ENCODE measurements at regions not wholly inside any gene's neighbourhood (a gene's known extent, or its start where the extent isn't known, plus 50 kb on each side); places are given as distances from the start of the nearest gene placed in this dataset.

DNA sequence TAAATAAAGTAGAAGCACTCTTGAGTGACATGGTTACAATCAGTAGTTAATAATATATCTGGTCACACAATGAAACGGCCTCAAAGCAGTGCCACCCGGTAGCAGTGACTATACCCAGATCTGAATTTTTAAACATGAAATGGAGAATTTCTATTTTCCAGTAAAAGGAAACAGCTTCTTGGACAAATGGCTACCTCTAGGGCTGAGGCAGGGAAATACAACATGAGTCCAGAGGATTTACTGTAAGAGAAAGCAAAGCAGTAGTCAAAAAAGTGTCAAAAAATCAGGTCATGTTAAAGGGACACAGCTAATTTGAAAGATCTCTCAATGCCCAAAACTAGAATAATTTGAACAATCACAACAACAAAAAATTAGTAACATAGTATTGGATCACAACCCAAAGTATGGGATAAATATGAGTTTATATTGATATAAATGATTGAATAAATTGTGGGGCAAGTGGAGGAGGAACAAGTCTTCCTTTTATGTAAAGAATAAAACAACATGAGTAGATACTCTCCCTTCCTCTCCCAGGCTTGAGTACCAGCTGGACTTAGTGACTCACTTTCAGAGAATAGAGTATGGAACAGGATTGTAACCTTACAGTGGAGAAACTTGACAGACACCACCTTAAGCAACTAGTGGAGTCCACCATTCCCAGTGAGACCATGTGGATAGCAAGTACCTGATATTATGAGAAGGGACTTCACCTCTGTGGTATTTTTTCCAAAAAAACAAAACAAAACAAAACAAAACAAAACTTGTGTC, 180.8 kb downstream of the MBD2 start:
- Histone ChIP-seq H4K20me1 (replicated peaks; ENCODE audit: control insufficient read depth, insufficient read depth, low read length) (no peaks in the 10 kb centered on the region), H3K9ac (ENCODE audit: insufficient read depth in 1 of 2, low read depth in 2 of 2, low read length in 2 of 2) (no peak overlapping the region), H3K4me3 (no peak overlapping the region), H3K79me2 (ENCODE audit: control insufficient read depth, insufficient read depth, low read length) (no peaks in the 10 kb centered on the region), H3K36me3 (ENCODE audit: control insufficient read depth, insufficient read depth, low read length) (no peaks in the 10 kb centered on the region), H3K27me3 (ENCODE audit: control insufficient read depth in 2 of 2, insufficient read depth in 2 of 2, low read length in 2 of 2) (no peaks in the 10 kb centered on the region), H2AFZ (ENCODE audit: low read depth, low read length) (no peak overlapping the region), H3K4me2 (ENCODE audit: insufficient read depth, low read length) (no peak overlapping the region), H3K4me1 (replicated peaks in 1 of 2; ENCODE audit: control insufficient read depth in 2 of 2, insufficient read depth in 2 of 2, low read length in 2 of 2) (no peaks in the 10 kb centered on the region), H3K27ac (ENCODE audit: extremely low read depth, low read depth, low read length) (no peak overlapping the region), H3K9me1 (ENCODE audit: control insufficient read depth, insufficient read depth, low read length) (no peaks in the 10 kb centered on the region), H3K9me3 (replicated peaks; ENCODE audit: control insufficient read depth, insufficient read depth, low read depth, low read length) (no peaks in the 10 kb centered on the region)
- BruUV-seq (replicated peaks): no TSS peak
- WGBS (ENCODE audit: insufficient coverage, low coverage, missing lambda C conversion rate): 0% methylated on average over 2 of the region's 2 CpGs
- no peak for FAIRE-seq
- no peak for DNase-seq (ENCODE audit: extremely low read depth in 1 of 4, low spot score in 3 of 4)
- no peak for TF ChIP-seq KDM2B (CRISPR knock-in tag; IDR thresholded peaks at IDR 0.05)
- intact Hi-C loops (cut with micrococcal nuclease): no loop called here
- ATAC-seq: no peak
- in situ Hi-C loops (cut with MboI): no loop called here
- CTCF ChIA-PET (ENCODE audit: low intra/inter-chr PET ratio): no interaction called here
- POLR2A ChIA-PET: no interaction called here

DNA sequence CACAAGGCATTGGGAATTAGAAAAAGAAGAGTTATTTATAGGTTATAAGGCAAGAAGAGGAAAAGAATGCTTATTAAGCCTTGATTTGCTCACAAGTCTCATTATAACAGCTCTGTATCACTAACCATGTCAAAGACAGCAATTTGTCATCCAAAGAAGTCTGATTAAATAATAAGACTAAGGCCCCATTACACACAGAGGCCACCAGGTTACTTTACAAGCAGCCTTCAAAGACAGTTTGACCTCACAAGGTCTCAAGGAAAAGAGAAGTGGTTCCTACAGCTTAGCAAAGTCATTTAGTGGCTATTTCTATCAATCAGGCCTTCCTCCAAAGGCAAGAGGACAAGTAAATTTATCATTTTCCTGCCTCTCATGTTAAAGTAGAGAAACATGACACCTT, 188.5 kb downstream of the MBD2 start:
- FAIRE-seq: no peak
- POLR2A ChIA-PET: no interaction called here

More for the DNA sequence above, 188.5 kb downstream of the MBD2 start:
- TF ChIP-seq HNRNPLL (IDR thresholded peaks at IDR 0.05; ENCODE audit: low read depth, low read length, poor library complexity, severe bottlenecking): no peak
- no peak for TF ChIP-seq IRF2 (CRISPR knock-in tag; IDR thresholded peaks at IDR 0.05)
- TF ChIP-seq ZNF124 (CRISPR knock-in tag; IDR thresholded peaks at IDR 0.05): no peak
- TF ChIP-seq CBFB (CRISPR knock-in tag; IDR thresholded peaks at IDR 0.05): no peak
- H4K20me1 ChIP-seq (replicated peaks; ENCODE audit: control insufficient read depth, insufficient read depth, low read length): no peaks in the 10 kb centered on the region
- CTCF ChIA-PET (ENCODE audit: low intra/inter-chr PET ratio): no interaction called here
- BruUV-seq (replicated peaks): no TSS peak
- no peaks in the 10 kb centered on the region for H3K4me1 ChIP-seq (replicated peaks in 1 of 2; ENCODE audit: control insufficient read depth in 2 of 2, insufficient read depth in 2 of 2, low read length in 2 of 2)
- H3K36me3 ChIP-seq (ENCODE audit: control insufficient read depth, insufficient read depth, low read length): no peaks in the 10 kb centered on the region
- H3K4me2 ChIP-seq (ENCODE audit: insufficient read depth, low read length): no peak overlapping the region
- H3K79me2 ChIP-seq (ENCODE audit: control insufficient read depth, insufficient read depth, low read length): no peaks in the 10 kb centered on the region
- ATAC-seq (no peak), DNase-seq (ENCODE audit: extremely low read depth in 1 of 4, low spot score in 3 of 4) (no peak)
- no peak overlapping the region for H3K27ac ChIP-seq (ENCODE audit: extremely low read depth, low read depth, low read length)
- no peaks in the 10 kb centered on the region for H3K9me3 ChIP-seq (replicated peaks; ENCODE audit: control insufficient read depth, insufficient read depth, low read depth, low read length)
- H2AFZ ChIP-seq (ENCODE audit: low read depth, low read length): no peak overlapping the region
- no peak overlapping the region for H3K4me3 ChIP-seq
- H3K9me1 ChIP-seq (ENCODE audit: control insufficient read depth, insufficient read depth, low read length): no peaks in the 10 kb centered on the region
- in situ Hi-C loops (cut with MboI): no loop called here
- H3K9ac ChIP-seq (ENCODE audit: insufficient read depth in 1 of 2, low read depth in 2 of 2, low read length in 2 of 2): no peak overlapping the region
- intact Hi-C loops (cut with micrococcal nuclease): no loop called here
- H3K27me3 ChIP-seq (ENCODE audit: control insufficient read depth in 2 of 2, insufficient read depth in 2 of 2, low read length in 2 of 2): no peaks in the 10 kb centered on the region

All from K562 (cell line).